Activated CD8-positive, alpha-beta memory T cell treated with anti-CD3 and anti-CD28 coated beads for 48 hours (primary cell): ENCODE measurements at regions not wholly inside any gene's neighbourhood (a gene's known extent, or its start where the extent isn't known, plus 50 kb on each side); places are given as distances from the start of the nearest gene placed in this dataset.

Experiments
- DNase-seq, 3 experiments: peaks; one replicate each; pipeline ENCODE4 v3.0.0-alpha.2; 2020; ENCODE audit warnings: low read depth in 2 of 3, low spot score in 2 of 3

DNA sequence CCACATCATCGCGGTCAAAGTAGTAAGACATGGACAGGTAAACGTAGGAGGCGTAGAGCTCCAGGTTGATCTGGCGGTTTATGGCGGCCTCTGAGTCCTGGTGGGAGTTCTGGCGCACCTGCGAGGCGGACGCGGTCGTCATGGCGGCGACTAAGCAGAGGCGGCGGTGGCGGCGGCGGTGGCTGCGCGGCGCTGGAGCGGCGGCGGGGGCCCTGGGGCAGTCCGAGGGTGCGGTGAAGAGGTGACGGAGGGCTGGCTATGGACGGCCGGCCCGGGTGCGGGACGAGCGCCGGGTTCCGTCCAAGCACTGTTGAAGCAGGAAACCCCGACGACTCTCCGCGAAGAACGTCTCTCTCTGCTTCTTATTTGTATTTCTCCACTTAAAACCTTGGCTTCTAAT, 484.3 kb upstream of the SGCG start:
- no peak for DNase-seq

DNA sequence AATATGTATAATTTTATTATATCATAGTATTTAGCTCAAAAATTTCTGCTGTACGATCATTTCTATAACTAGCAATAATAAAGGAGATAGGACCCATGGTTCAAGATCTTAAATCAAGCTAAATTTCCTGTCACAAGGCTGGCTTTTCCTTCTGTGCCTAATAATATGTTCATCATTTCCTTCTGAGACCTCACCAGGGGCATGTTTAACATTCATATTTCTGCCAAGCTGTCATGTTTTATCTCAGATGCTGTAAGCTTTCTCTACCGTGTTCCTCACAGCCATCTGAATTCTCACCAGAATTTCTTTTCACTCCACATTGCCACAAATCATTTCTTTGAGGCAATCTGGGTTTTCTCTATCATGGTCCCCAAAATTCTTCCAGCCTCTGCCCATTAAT, 482.3 kb upstream of the SGCG start:
- DNase-seq = no peak

DNA sequence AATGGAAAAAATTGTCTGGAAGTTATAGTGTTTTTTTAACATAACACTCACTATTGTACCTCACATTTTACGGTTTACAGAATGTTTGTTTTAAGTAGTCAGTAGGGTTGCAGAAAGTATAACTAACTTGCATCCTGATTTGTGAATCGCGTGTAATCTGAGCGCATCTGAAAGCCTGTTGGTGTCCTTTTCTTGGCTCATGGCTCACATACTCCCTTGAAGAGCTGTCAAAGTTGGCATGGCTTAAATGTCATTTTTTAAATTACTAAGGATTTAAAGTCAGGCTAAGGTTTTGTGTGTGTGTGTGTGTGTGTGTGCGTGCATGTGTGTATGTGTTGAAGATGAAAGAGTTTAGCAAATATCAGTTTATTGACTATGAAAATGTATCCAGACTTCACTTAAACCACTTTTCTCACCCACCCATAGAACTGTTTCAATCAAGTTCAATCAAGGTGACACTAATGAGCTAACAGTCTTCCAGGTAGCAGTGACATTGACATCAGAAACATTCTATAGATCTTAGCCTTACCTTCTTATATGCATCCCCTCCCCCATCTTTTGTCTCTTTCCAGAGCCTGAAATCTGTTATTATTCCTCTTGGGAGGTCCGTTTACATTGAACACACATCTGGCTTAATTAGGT, 480.4 kb upstream of the SGCG start:
- no peak for DNase-seq

DNA sequence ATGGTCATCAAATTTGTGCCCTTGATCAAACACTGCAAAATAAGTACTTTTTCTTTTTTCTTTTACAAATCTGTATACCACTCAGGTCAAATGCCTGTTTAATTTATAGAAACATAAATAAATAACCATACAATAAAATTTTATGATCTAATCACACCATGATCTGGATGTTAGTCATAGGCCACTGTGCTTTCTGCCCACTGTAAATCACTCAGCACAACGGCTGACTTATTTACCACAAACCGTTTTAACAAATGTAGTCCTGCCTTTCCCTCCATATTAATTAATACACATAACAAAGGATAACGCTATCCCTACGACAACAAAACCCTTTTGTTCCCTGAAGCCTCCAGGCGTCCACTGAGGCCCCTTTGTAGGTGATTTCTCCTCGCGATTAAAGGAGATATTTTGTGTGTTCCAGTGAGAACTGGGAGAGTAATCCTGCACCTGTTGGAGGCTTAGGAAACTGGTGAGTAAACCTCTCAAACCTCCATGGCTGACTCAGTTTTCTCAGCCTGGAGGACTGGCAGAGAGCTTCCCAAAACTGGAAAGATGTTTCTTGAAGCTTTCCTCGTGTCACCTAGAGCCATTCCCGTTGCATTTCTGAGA, 477.1 kb upstream of the SGCG start:
- DNase-seq = no peak

DNA sequence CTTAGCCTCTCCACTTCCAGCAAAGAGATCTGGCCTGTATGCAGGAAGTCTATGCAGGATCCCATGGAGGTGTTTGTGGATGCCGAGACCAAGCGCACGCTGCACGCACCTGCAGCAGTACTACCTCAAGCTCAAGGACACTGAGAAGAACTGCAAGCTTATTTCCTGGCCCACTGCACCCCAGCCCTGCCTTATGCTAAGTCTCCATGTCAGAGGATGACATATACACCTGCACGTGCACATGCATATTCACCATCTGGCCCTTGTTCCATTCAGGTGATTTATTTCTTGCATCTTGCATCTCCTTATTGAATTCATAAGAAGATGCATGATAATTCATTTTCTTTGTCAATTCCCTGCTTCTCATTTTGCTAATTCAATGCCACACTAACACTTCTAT, 472.8 kb upstream of the SGCG start:
- DNase-seq = no peak

DNA sequence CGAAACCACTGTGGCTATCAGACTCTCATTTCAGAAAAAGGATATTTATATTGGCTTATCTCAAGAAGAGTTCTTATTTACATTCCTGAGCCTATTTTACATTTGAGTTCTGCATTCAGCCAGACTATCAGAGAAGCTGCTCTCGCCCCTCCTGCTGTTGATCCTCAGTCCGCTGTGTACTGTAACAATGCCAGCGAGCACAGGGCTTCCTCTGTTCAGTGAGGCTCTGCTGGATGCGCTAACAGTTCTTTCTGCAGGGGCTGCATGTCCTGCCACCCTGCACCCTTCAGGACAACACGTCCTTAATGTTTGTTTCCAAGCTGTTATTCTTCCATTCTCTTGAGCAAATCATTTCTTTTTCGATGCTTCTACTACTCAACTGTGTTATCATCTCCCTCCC, 463.7 kb upstream of the SGCG start:
- DNase-seq = no peak

DNA sequence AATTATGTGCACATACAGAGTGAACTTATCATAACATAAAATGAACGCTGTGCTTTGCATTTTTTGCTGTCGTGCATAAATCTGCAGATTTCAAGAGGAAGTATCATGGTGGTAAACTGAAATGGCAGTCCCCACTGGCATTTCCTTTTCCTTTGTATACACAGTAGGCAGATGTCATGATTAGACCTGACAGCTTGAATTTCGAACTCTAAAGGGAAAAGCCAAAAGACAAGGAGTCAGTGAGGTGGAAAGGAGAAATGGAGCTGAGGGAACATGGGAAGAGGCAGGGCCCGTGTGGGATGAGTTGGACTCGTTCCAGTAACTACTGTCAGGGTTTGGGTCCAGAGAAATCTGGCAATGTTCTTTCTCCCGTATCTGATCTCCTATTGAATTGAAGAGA, 454.1 kb upstream of the SGCG start:
- no peak for DNase-seq

DNA sequence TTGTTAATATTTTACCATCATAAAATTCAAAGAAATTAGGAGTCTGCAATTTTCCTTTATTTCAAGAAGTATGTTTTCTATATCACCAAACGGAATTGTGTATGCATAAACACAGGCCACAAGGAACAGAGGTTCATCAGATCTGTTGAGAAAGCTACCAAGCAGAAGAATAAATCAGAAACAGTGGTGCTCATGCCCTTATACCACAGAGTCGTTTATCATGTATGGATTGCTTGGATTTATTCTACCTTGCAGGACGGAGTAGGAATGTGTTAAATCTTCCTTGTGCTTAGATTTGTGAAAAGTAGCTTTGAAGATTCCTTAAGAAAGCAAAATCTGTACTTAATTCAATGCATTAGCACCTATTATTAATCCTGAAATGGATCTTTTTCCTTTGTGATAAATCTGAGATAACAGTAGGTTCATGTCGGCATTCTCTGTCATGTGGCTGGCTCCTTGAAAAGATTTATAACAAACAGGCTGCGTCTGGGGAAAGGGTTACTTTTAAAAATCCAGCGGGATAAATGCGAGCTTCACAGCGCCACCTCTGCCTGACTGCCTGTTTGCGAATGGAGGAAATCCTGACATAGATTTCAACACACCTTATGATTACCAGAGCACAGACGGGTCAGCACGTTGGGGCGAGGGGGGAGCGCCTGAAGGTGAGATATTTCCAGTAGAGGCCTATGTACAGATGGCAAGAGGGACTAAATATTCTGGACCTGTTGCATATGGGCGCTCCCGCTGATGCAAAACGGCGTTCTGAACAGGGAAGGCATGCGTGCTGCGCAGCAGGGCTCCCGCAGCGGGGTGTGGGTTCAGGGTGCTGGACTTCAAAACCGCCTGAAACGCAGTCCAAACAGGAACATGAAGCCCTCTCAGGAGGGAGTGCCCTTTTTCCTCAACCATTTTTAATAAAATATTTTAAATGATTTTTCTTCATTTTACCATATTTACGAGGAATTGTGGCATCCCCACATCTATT, 445.5 kb upstream of the SGCG start:
- no peak for DNase-seq

DNA sequence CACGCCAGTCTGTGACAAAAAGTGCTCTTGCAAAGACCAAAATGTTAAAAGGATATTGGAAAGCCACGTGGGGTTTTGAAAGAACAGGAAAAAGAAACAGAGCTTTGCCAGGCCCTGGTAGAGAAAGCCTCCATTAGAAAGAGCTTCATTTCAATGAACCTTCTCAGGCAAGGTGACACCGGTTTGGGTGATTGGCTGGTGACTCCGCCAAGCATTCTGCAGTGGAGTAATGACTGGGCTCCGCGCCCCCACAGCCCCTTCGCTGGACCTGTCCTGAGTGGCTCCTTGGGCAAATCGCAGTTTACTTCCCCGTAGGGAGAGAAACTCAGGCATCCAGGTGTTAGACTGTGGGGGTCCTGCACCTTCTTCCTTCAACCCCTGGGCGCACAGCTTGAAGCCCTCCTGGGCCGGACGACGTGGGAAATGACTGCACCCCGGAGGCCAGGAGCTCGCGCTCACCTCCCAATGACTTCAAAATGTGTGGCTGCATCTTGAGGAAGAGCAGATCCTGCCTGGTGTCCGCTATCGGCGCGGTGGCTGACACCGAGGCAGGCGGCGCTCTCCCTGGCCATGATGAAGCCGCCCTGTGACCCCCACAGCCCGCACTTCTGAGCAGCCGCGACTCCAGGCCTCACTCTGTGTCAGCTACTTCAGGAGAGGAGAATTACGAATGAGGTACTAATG, 444.6 kb upstream of the SGCG start:
- DNase-seq = no peak

DNA sequence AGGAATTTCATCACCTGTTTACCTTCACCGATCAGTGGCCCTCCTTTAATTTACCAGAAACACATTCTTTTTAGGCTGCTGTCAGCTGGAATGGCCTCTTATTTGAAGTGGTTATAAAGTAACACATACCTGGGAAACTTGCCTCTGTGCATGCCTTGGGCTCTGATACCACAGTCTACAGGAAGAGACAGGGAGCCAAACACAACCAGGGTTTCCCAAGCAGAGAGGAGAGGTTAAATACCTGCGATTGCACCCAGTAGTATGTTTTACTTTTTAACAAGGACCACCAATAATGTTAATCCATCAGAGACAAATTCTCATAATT, 444.0 kb upstream of the SGCG start:
- DNase-seq = no peak

DNA sequence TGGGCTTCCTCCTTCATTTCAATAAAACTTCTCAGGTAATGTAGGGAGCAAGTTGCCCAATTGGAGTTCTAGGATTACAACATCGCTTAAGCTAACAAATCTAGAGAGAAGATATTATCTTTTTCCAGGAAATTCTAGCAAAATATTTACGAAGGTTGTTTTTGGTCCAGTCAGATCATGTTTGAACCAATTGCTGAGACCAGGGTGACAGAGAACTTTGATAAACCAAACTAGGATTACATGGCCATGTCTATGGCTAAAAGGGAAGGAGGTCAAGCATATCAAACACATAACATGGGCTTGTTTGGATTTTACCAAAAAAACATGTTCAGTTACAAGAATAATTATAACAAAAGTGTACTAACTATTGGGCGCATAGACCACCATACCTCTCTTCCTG, 442.4 kb upstream of the SGCG start:
- DNase-seq = no peak

DNA sequence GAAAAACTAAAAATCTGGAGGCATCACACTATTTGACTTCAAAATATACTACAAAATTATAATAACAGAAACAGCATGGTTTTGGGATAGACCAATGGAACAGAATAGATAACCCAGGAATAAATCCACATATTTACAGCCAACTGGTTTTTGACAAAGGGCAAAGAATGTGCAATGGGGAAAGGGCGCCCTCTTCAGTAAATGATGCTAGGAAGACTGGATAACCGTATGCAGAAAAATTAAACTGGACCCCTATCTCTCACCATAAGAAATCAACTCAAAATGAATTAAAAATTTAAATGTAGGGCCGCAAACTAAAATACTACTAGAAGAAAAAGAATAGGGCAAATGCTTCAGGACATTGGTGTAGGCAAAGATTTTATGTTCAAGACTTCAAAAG, 440.5 kb upstream of the SGCG start:
- no peak for DNase-seq

DNA sequence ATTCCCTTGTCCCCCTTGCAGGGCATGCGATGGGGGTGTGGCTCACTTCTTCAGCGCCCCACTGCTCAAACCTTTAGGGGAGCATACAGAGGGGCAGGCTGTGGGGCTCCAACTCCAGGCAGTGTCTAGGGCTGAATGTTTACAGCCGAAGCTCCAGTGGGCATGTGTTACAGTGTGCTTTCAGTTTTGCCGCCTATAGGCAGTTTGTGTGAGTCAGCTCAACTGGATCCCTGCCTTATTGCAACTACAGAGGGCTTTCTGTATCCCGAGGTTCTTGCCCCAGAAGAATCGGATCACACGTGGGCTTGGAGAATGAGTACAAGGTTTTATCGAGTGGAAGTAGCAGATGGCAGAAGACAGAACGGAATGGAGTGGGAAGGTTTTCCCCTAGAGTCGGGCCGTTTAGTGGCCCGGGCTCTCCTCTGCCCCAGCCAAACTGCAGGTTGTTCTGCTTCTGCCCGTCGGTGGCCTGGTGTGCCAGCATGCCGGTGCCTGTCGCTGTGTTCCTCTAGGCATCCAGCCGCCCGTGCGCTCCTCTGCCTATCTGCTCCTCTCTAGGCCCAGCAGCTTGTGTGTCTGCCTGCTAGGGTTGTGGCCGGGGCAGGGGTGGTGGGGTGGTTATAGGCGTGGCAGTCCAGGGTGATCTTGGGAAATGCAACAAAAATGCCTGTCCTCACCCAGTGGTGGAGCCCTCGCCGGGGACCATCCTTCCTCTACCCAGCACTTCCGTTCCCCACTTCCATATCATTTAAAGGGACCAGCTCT, 435.9 kb upstream of the SGCG start:
- DNase-seq = no peak

DNA sequence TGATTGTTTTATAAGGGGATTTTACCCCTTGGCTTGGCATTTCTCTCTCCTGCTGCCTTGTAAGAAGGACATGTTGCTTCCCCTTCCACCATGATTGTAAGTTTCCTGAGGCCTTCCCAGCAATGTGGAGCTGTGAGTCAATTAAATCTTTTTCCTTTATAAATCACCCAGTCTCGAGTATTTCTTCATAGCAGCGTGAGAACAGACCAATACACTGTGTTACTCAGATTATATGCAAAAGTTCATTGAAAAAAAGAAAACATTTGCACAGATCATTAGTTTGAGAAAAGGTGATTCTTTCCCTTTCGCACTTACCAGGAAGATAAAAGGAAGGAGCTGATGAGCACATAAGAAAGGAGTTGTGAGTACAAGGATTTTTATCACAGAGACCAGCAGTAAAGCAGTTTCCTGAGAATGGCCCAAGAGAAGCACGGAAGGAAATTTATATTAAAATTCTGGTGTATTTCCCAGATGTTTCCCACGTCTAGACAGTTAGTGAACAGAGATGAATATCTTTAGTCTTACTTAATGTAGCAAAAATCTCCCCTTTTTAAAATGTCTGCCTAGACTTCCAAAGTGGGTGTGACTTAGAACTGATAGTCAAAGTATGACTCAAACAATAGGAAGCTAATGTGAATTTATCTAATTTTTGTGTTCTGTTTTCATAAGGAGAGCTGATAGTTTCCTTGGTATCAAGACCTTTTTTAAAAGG, 431.8 kb upstream of the SGCG start:
- no peak for DNase-seq

DNA sequence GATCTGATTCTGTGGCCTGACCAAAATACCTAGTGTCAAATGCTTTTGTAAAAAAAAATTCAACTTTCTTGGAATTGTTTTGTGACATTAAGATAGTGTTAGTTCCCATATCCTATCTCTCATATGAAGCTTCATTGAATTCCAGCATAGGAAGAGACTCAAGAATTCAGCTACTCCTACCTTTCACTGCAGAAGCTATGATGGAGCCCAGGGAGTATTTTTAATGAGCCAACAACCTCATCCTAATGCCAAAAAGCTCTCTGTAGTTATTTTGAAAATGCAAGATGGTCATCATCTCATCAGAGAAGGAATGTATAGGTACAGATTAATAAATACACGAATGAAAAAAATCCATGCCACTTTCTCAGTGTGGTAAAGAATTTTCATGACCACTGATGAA, 431.2 kb upstream of the SGCG start:
- no peak for DNase-seq

DNA sequence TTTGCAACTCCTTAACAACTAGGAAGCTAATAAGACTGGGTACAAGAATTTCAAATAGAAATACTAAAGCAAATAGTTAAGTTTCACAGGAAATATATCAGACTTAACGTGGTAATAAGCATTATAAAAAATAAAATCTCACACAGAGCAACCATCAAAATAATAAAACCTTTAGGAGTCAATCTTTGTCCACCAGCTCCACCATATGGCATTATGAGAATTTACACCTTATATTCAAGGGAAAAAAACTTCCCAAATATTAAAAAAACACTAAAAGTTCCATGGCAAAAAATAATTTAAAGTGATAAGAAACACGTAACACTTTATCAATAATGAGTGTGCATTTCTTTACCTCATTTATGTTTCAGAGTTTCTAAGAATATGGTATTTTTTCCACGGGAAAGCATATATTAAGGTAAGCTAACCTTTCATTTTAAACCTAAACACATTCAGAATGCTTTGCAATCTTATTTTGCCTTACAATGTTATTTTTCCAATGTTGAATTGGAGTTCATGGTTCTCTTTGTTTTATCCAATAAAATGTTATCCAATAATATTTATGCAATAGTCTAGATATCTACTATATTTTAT, 423.2 kb upstream of the SGCG start:
- no peak for DNase-seq

DNA sequence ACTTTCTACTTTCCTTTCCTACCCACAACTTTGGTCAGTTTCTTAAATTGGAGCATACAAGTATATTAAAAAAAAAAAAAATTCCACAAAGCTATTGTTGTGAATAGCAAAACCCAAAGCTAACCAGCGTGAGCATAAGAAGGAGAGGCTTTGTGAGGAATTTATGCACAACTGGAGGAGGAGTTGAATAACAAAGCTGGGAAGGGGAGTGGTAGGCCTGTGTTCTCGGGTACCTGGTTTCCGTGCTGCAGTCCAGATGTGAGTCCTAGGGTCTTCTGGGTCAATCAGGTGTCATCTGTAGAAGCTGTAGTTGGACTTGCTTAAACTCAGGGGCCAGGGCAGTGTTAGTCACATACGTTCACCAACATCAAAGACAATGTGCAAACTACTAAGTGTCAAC, 422.5 kb upstream of the SGCG start:
- no peak for DNase-seq

DNA sequence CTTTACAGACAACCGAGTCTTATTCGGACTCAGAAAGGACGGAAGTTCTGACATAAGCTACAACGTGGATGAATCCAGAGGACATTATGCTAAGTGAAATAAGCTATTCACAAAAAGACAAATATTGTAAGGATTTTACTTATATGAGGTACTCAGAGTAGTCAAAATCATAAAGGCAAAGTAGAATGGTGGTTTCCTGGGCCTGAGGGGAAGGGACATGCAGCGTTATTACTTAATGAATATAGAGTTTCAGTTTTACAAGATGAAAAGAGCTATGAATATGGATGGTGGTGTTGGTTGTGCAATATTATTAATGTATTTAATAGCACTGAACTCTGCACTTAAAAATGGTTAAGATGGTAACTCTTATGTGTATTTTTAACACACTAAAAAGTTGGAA, 419.1 kb upstream of the SGCG start:
- DNase-seq = no peak

DNA sequence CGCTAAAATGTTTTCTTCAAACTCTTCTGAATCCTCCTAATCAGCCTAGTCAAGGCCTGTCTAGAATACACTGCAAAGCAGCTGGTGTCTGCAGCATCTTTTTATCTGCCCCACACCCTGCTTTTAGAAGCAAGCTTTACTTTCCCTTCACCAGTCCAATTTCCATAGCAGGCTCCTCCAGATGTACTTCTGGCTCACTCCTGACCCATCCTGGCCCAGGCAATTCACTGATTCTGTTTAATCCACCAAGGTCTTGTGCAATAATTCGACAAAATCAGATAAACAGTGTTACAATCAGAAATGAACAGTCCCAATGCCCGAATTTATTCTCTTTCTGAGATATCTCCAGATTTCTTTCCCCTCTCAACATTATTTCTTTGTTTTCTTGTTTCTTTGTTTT, 415.2 kb upstream of the SGCG start:
- no peak for DNase-seq

DNA sequence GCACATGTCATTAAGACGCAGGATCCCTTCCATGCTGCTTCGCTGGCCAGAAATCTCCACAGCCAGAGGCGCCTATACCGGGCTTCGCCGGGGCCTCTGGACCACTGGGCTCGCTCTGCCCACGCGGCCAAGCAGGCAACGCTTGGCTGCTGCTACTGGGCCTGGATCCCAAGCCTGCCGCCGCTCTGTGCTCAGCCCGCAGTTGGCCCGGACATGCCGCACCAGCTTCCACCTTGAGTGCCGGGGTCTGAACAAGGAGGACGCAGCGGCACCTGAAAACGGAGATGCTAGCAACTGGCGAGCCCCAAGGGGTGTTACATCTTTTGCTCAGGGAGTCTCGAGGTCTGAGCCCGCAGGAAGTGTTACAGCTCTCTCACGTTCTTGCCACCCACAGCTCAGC, 409.9 kb upstream of the SGCG start:
- DNase-seq = no peak
